Stimulated activated CD4-positive, alpha-beta T cell treated with anti-CD3 and anti-CD28 coated beads, Interleukin-15, amount 100 ng/mL, for 1 hour (primary cell): ENCODE measurements at regions not wholly inside any gene's neighbourhood (a gene's known extent, or its start where the extent isn't known, plus 50 kb on each side); places are given as distances from the start of the nearest gene placed in this dataset.

ENCODE experiments used
- DNase-seq, 2 donors: peaks; one replicate each; pipeline ENCODE4 v3.0.0-alpha.2; 2020; ENCODE audit warnings: low read depth in 1 of 2, low spot score in 1 of 2

- no peak for DNase-seq
Observed at GRCh38 chr2:22683914-22684313, 701.1 kb upstream of the KLHL29 start.

GRCh38 chr2:22690096-22690495 is 694.9 kb upstream of the KLHL29 start:
- no peak for DNase-seq

GRCh38 chr2:22691666-22692065 is 693.3 kb upstream of the KLHL29 start:
- no peak for DNase-seq

DNA sequence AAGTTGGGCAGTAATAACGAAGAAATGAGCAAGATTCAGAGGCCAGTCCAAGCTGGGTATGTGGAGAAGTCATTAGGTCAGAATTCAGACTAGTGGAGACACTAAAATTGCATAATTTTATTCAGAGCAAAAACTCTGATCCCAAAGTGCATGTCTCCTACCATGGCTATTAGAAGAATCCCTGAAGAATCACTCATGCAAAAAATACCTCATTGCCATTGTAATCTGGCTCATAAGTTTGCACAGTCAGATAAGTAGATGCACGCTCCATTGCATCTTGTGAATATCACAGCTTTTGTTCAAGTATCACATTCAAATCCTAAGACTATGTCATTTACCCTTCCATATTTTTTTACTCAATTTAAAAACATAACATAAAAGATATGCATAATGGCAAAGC is 692.2 kb upstream of the KLHL29 start:
- DNase-seq: no peak

DNA sequence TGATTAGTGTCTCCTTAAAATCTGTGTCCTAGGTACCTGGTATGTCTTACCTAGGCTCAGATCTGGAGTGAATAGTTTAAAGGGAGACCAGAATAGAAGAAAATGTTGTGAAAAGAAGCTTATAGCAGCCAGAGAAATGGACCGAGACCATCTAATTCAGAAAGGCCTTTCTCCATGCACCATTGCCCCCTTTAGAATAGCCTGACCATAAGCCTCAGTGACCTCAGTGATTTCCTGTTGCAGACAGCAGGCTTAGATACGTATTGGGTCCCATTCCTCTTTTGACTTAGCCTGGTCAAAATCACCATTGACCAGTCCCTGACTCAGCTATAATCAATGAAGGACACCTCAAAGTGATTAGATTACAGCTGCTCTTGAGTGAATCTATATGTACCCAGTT is 690.7 kb upstream of the KLHL29 start:
- no peak for DNase-seq

GRCh38 chr2:22694856-22695255 is 690.1 kb upstream of the KLHL29 start:
- DNase-seq: no peak

- DNase-seq: no peak
Observed at GRCh38 chr2:22697054-22697788, 687.8 kb upstream of the KLHL29 start.

GRCh38 chr2:22701561-22702160 is 683.3 kb upstream of the KLHL29 start:
- DNase-seq: no peak

DNA sequence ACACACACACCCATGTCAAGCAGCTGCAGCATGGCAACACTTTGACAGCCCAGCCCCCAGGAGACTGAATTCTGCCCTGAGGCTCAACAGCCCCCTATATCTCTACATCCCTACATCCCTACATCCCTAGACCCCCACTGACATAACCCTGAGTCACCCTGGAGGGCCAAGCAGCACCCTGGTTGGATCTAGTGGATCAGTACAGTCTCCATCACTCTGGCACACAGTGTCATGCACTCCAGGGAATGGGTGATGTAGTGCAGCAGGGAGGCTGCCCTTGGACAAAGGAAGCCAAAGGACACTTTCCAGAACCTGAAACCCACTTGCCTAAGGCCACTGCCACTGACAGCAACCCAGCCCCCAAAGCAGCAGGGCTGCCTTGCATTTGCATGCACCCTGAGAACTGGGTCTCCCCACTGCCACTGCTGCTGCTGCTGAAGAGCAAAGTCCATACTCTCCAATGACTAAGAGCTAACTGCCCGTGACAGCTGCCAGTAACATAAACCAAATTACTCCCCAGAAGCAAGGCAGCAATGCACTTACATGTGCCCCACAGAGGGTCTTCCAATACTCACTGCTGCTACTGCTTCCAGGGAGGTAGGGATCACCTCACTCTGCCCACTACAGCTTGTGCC is 681.6 kb upstream of the KLHL29 start:
- DNase-seq: no peak

GRCh38 chr2:22719396-22719795 is 665.6 kb upstream of the KLHL29 start:
- DNase-seq: no peak

DNA sequence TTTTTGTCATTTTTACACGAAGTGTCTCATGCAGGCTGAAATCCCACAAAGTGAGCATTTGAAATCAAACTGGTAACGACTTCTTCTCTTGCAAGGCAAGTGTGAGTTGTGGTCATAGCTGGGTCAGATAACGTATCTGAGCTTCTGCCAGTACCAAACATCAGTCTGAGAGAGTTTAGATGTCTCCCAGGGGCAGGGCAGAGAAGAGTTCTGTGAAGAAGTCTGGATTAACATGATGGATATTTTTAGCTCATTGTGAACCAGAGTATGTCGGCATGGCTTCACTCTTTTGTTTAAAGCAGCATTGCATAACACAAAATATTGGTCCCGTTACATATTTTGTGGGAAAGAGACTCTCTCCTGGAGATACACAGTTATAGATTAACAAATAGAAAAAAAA is 655.5 kb upstream of the KLHL29 start:
- no peak for DNase-seq

DNA sequence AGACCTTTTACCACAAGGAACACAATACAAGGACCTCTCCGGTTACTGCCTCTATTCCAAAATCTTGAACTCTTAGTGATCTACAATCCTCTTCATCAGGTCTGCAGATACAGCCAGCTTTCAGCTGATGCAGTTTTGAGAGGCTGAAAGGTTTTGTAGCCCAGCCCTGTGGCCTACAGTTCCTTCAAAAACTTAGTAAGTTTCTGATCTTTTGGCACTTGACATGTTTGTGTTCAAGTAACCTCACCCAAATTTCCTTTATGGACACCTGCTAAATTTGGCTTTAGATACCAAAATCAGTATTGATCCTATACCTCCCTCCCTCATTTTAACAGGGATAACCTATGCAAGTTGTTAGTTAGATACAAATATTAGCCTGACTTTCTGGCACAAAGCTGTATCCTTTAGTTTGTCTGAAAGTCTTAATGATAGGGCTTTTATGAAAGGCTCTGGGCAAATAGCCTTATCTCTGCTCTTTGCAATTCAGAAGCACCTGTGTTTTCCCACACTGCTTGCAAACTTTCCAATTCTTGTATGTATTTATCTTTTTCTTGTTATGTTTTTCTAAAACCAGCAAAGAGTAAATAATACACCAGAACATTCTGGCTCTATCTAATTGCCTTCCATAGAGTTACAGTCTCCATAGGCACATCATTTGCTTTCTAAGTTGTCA is 650.5 kb upstream of the KLHL29 start:
- no peak for DNase-seq

- no peak for DNase-seq
Observed at GRCh38 chr2:22737144-22737543, 647.8 kb upstream of the KLHL29 start.

DNA sequence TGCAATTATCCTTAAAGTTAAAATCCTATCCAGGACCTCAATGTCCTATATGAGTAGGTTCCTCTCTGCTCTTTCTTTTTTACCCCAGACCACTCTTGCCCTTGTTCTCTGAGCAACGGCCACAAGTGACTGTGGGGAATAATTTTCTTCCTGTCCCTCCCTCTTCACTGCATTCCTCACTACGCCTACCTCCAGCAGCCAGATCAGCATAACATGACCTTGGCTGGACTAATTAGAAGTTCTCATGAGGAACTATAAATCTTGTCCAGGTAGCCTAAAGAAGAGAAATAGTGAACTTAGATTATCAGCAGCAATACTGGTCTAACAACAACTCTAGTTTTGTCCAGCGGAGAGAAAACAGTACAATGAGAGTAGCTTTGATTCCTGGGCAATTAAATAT is 643.8 kb upstream of the KLHL29 start:
- DNase-seq: no peak

DNA sequence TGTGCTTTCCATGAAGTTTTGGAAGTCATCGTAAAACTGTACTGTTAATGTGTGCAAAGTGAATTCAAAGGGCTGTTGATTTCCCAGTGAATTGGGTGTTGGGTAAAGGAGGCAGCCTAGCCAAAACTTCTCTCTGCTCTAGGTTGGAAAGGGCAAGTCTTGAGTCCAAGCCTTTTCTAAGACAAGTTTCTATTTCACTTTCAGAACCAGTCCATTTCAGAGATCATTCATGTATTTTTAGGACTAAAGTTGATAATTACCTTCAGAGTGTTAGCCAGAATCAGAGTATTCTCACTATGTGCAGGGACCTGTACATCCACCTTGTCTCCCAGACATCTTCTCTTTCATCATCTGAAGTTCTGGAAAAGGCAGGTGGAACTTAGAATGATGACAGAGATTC is 636.1 kb upstream of the KLHL29 start:
- DNase-seq: no peak

DNA sequence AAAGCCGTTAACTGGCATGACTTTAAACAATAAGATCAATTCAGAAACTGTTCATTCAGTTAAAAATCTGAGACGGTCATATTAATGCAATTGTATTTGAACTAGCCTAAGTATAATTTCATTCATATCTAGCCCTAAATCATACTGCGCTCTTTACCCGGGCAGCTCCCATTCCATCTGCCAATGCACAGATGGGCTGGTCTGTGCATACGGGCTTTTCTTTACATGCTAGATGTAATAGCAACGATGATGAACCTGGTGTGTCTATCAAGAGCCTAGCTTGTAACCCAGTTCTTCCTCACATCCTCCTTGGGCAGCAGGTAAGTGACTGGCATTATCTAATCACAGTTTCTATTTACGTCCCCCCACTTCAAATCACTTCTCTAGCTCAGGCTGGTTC is 631.5 kb upstream of the KLHL29 start:
- DNase-seq: no peak

- DNase-seq: no peak
Observed at GRCh38 chr2:22756276-22757043, 628.5 kb upstream of the KLHL29 start.

DNA sequence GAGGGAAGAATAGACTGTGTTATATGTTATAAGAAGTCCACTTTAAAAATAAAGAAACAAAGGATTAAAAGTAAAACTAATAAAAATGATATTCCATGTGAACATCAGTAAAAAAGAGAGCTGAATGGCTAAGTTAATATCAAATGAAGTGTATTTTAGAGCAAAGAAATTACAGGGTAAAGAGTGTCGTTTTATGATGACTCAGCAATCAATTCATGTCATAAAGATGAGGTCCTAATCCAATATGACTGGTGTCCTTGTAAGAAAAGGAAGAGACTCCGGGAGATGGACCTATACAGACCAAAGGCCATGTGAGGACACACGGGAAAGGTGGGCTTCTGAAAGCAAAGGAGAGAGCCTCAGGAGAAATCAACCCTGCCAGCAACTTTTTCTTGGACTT is 615.5 kb upstream of the KLHL29 start:
- DNase-seq: no peak

DNA sequence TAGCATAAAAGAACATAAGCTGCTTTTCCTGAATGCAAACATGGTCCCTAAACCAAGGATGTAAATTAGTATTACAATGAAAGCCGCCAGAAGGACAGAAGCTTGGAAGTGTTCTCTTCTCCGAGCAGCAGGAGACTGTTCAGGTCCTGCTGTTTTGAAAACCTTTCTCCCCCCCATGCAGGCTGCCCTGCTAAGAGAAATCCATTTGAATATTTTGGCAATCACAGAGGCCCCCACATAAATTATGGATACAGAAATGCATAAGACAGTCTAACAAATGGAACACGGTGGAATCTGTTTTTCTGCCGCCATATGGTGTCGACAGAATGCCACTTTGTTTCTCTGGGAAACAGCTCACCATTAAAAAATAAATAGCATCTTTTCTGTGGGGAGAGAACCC is 600.4 kb upstream of the KLHL29 start:
- no peak for DNase-seq

- DNase-seq: no peak
Observed at GRCh38 chr2:22786817-22787216, 598.2 kb upstream of the KLHL29 start.

- no peak for DNase-seq
Observed at GRCh38 chr2:22787745-22788144, 597.2 kb upstream of the KLHL29 start.
